GM19463 (cell line): ENCODE measurements at regions not wholly inside any gene's neighbourhood (a gene's known extent, or its start where the extent isn't known, plus 50 kb on each side); places are given as distances from the start of the nearest gene placed in this dataset.

Source experiments
- ATAC-seq: cut with Tn5 transposase; IDR thresholded peaks from one replicate; pipeline ENCODE4 v1.9.1; 2021; ENCODE audit warnings: mild to moderate bottlenecking, moderate library complexity; ENCODE audit not compliant: unreplicated experiment

DNA sequence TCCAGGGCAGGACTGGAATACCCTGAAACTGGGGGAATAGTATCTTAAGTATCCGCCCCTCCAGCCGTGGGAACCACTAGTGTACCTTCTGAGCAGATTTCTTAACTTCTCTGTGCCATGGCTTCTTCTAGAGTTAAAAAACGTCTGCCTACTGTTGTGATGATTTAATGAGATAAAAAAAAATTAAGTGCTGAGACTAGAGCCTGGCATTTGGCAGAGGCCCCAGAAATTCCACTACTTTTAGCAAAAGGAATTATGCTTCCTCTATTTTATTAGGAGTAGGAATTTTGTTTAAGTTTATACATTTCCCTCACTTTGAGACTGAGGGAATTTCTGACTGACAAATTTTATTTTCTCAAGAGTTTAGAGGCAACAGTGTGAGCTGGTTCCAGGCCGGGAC, 371.2 kb upstream of the B3GAT1 start:
- ATAC-seq = no peak

- no peak for ATAC-seq
These were observed 369.4 kb upstream of the B3GAT1 start for GRCh38 chr11:134781380-134781866.

DNA sequence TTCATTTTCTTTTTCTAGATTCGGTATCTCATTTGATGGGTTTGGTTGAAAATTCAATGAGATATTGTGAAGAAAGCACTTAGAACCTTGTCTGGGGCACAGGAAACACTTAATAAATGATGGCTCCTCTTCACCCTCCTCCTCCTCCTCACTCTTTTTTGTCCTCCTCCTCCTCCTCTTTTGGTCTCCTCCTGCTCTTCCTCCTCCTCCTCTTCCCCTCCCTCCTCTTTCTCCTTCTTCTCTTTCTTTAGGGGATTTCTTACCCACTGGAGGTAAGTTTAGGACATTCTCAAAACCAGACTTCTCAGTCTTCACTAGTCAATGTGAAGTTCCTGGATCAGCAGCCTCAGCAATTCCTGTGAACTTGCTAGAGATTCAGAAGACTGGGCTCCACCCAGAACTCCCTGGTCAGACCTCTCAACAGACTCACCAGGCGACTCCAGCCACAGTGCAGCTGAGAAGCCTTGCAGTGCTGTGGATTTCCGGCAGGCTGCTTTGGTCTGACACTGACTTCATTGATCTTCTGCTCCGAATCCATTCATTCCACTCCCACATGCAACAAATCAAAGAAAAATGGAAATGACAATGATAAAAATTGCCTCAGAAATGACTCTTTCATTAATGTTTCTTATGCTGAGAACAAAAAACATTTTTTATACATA, 368.6 kb upstream of the B3GAT1 start:
- no peak for ATAC-seq

GRCh38 chr11:134779179-134779578, 367.1 kb upstream of the B3GAT1 start:
- no peak for ATAC-seq

DNA sequence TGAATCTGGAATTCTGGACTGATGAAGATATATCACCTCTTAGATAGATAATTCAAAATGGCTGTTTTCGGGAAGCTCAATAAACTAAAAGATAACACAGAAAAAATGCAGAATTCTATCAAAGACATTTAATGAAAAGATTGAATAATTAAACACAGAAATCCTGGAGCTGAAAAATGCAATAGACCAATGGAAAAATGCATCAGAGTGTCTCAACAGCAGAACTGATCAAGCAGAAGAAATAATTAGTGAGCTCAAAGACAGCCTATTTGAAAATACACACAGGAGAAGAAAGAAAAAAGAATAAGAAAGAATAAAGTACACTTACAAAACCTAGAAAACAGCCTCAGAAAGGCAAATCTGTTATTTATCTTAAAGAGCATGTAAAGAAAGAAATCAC, 356.4 kb upstream of the B3GAT1 start:
- ATAC-seq = no peak

GRCh38 chr11:134765565-134765964, 353.5 kb upstream of the B3GAT1 start:
- ATAC-seq = no peak

- no peak for ATAC-seq
These were observed 352.9 kb upstream of the B3GAT1 start for GRCh38 chr11:134764966-134765365.

GRCh38 chr11:134764367-134764766, 352.3 kb upstream of the B3GAT1 start:
- ATAC-seq = no peak

- no peak for ATAC-seq
These were observed 351.0 kb upstream of the B3GAT1 start for GRCh38 chr11:134763030-134763388.

DNA sequence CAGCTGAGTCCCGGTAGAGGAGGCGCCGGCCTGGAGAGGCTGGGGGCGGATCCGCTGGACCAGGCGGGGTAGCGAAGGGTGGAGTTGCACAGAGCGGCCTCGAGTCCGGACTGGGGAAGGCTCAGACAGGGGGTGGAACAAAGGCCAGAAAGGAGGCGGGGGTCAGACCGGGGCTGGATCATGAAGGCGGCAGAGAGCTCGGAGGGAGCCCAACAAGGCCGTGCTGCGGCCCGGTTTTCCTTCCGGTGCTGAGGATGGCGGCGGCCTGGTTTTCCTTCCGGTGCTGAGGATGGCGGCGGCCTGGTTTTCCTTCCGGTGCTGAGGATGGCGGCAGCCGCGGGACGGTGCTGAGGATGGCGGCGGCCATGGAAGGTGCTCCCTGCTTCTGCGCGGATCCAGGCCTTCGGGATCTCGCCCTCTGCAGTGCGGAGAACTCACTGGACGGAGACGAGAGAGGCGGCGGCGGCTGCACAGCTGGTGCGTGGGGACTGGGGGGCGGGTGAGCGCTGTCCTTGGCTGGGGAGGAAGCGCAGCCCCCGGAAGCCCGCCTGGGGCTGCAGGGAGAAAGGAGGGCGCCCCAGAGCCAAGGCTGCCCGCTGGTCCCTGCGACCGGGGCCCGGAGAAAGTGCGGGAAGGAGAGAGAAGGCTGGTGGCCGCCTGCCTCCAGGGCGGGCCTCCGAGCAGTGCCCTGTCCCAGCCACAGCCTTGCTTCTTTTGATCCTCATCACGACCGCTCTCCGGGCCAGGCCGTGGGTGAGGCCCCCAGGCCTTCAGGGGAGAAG, 350.4 kb upstream of the B3GAT1 start:
- no peak for ATAC-seq

- no peak for ATAC-seq
These were observed 349.8 kb upstream of the B3GAT1 start for GRCh38 chr11:134761926-134762247.

DNA sequence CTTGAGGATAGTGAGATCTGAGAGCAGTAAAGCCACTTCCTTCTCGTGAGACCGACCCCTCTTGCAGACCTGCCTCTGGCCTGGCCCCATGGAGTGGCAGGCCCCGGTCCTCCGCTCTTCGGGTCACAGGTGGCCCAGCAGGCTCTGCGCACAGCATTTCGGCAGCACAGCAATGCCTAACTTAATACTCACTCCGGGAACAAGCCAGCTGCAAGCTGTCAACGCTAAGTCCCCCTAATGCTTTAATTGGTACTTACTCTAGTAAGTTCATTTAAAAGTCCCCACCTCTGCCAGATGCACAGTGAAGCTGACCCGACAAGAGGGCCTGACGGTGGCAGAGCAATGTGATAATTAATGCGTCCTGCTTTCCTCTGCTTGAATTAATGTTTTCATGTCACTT, 349.3 kb upstream of the B3GAT1 start:
- ATAC-seq = no peak

GRCh38 chr11:134760957-134761356, 348.9 kb upstream of the B3GAT1 start:
- ATAC-seq = no peak

- ATAC-seq = no peak
These were observed 348.3 kb upstream of the B3GAT1 start for GRCh38 chr11:134760299-134760698.

- ATAC-seq = no peak
These were observed 347.8 kb upstream of the B3GAT1 start for GRCh38 chr11:134759855-134760254.

- ATAC-seq = no peak
These were observed 347.2 kb upstream of the B3GAT1 start for GRCh38 chr11:134759274-134759673.

GRCh38 chr11:134758342-134758931, 346.4 kb upstream of the B3GAT1 start:
- no peak for ATAC-seq

DNA sequence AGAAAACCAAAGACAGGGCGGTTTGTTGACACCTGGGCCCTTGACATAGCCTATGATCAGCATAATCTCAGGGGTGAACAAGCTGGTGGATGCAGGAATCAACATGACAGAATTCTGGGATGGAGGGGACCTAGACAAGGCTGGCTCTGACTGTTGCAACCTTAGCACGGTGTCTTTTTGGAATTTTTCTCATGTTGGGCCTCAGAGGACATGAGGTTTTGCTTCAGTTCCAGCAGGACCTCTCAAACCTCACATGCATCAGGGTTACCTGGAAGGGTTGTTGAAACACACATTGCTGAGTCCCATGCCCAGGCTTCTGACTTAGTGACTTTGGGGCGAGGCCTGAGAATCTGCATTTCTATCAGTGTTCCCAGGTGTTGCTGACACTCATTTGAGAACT, 345.6 kb upstream of the B3GAT1 start:
- no peak for ATAC-seq

DNA sequence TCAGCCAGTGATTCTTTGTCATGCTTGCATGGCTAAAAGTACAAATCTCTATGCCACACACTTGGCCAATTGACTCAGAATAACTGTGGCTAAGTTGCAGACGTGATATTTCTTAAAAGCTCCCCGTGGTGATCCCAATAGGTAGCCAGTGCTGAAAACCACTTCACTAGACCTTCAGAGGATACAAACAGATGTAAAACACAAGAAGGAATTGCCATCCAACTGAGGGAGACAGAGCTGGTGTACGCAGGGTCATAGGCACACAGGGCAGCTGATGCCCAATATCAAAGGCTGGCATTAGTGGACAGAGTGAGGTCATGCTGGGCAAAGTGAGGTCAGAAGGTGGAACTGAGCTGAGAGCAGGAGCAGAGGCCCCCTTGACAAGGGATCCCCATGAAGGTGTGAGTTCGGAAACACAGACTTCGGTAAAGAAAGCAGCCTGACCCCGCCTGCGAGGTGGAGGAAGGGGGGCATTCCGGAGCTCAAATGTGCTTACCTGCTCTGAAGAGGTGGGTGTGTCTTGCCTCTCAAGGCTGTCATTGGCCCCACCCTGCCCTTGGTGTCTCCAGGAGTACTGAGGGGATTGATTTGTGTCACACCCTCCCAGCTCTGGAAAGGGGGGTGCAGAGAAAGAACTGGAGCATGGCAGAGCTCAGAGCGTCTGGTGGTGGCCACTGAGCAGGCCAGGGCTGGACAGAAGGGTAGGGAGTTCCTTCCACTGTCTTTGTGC, 344.9 kb upstream of the B3GAT1 start:
- no peak for ATAC-seq

DNA sequence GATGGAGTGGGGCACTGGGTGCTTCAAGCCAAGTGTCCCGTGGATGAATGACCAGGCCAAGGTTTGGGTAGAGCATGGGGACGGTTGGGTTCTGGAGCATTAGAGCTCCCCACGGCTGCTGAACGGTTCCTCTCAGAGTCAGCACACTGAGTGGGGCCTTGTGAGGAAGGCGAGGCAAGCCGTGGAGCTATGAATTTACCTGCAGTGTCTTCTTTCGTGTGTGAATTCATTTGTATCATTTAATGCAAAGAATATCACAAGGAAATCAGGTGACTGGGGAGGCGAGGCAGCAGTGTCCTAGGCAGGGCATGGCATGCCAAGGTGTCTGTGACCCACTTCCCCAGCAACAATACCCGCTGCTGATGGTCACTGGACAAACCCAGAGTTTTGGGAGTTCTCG, 343.5 kb upstream of the B3GAT1 start:
- ATAC-seq = no peak

GRCh38 chr11:134754521-134755198, 342.6 kb upstream of the B3GAT1 start:
- ATAC-seq = no peak
